HG02798 (cell line): ENCODE measurements at regions not wholly inside any gene's neighbourhood (a gene's known extent, or its start where the extent isn't known, plus 50 kb on each side); places are given as distances from the start of the nearest gene placed in this dataset.
A peak's percentile ranks its signal among the peaks of the same experiment; 100 is the strongest.

ENCODE experiments used
- ATAC-seq: cut with Tn5 transposase; IDR thresholded peaks from one replicate; pipeline ENCODE4 v1.9.1; 2021; ENCODE audit warnings: mild to moderate bottlenecking; ENCODE audit not compliant: unreplicated experiment, poor library complexity

- ATAC-seq = no peak
These were observed 697.0 kb downstream of the IGSF11 start for GRCh38 chr3:118337649-118338048.

DNA sequence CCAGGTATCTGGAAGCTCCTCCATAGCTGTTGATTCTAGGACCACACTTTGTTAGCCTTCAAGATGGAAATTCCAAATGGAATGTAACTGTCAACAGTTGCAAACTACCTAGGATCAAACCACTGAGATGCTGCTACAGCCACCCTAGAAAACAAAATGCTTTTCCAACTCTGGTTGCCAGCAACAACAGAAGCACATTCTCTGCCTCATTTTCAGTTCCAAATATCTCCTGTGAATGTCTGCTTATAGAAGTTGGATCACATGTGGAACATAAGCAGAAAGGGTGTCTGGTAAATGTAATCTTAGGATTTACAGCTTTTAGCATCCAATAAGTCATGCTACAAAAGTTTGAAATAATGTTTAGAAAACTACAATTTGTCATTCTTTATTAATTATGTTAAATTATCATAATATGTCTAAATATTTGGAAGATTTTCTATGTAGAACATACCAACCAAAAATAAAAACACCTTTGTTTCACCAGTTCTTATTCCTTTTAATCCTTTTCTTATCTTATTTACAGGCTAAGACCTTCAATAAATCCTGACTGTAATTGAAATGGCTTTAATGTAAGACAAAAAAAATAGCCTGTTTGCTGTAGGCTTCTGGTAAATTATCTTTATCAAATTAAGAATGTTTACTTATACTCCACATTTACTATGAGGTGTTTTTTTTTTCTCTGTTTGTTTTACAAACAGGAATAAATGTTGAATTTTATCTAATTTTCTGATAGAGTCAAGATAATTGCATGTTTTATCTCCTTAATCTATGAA is 687.1 kb downstream of the IGSF11 start:
- no peak for ATAC-seq

DNA sequence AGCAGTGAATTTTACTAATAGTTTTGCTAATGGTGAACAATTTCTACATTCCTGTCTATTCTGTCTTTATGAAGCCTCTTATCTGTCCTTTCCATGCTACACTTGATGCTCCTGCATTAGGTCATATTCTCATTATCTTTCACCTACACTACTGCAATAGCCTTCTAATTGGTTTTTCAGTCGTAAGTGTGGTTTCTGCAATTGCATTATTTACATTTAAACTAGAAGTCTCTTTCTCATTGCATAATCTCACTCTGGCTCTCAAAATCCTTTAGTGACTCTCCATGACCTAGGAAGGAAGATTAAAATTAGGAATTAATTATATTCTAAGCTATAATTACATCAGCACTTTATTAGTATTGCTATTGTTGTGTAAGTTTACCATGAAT is 686.5 kb downstream of the IGSF11 start:
- no peak for ATAC-seq

GRCh38 chr3:118354556-118354955 is 680.1 kb downstream of the IGSF11 start:
- ATAC-seq = no peak

GRCh38 chr3:118369892-118370491 is 664.7 kb downstream of the IGSF11 start:
- no peak for ATAC-seq

- no peak for ATAC-seq
These were observed 654.1 kb downstream of the IGSF11 start for GRCh38 chr3:118380576-118380975.

GRCh38 chr3:118396491-118396890 is 638.2 kb downstream of the IGSF11 start:
- no peak for ATAC-seq

DNA sequence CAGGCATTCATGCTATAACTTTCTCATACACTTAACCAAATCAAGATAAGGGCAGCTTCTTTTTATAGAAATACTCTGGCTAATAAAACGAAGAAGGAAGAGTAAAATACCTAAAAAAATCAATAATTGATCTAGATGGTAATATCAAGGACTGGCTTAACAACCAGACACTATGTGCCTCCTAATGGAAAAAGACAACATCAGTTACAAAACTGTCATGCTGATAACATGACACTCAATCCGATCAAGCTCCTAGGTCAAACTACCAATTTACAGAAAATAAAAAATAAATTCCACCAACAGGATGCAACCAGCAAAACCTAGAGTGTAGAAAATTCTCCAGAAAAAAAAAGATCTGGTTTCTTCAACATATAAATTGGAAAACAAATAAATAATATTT is 634.6 kb downstream of the IGSF11 start:
- ATAC-seq = no peak

DNA sequence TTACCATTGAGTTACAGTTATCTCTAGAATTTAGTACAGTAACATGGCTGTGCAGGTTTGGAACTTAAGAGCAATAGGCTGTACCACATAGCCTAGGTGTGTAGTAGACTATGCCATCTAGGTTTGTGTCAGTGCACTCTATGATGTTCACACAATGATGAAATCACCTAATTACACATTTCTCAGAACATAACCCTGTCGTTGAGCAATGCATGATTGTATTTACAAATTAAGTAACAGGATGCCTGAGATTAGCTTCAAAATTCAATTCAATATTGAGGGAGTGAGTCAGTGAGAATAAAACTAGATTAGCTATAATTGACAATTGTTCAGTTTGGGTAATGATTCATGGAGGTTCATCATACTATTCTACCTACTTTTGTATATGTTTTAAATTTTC is 633.8 kb downstream of the IGSF11 start:
- no peak for ATAC-seq

DNA sequence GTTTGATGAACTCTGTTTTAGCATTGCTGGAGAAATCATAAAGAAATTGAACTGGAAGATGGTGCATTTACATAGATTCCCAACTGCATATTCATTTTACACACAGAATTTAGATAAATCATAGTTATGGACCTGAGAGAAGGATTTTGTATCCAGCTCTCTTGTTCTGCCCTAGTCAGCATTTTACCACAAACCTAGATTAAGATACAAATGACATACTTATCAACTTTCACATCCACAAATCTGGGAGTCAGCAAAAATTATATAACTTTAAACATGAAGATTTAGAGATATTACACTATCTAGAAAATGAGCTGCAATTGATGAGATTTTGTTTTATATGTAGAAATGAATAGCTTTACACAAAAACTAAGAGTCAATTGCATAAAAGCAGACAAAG is 632.8 kb downstream of the IGSF11 start:
- no peak for ATAC-seq

- no peak for ATAC-seq
These were observed 631.7 kb downstream of the IGSF11 start for GRCh38 chr3:118402971-118403370.

GRCh38 chr3:118406562-118406961 is 628.1 kb downstream of the IGSF11 start:
- ATAC-seq = no peak

GRCh38 chr3:118408431-118408830 is 626.2 kb downstream of the IGSF11 start:
- no peak for ATAC-seq

- peak; percentile 90 for ATAC-seq
These were observed 622.1 kb downstream of the IGSF11 start for GRCh38 chr3:118412503-118412902.

DNA sequence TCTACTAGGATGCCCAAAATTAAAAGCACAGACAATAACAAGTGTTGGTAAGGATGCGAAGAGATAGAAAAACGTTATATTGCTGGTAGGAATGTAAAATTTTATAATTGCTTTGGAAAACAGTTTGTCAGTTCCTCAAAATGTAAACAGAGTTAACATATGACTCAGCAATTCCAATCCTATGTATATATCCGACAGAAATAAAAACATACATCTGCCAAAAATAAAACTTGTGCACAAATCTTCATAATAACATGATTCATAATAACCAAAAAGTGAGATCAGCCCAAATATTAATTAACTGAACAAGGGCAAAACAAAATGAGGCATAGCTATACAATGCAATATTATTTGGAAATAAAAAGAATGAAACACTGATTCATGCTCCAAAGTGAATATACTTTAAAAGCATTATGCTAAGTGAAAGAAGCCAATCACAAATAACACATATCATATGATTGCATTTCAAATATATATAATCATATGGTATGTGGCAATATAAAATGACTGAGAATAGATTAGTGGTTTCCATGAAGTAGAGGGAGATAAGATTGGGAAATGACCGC is 609.3 kb downstream of the IGSF11 start:
- no peak for ATAC-seq

DNA sequence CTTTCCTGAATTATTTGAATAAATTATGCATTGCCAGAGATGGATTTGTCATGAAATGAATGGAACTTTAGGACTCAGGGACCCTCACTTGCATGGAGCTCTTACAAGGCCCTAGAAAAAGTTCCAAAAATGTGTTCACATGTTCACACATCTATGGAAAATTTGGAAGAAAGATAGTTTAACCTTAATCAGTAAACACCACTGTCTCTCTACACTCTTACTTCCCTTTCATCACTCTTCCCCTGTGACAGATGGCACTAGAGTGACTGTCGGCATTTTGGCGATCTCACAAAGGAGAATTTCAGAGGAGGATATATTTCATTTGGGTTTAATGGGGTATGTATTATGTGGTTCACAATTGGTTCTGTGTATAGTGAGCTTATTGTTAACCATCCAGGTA is 600.8 kb downstream of the IGSF11 start:
- no peak for ATAC-seq

GRCh38 chr3:118435851-118436350 is 598.7 kb downstream of the IGSF11 start:
- no peak for ATAC-seq

DNA sequence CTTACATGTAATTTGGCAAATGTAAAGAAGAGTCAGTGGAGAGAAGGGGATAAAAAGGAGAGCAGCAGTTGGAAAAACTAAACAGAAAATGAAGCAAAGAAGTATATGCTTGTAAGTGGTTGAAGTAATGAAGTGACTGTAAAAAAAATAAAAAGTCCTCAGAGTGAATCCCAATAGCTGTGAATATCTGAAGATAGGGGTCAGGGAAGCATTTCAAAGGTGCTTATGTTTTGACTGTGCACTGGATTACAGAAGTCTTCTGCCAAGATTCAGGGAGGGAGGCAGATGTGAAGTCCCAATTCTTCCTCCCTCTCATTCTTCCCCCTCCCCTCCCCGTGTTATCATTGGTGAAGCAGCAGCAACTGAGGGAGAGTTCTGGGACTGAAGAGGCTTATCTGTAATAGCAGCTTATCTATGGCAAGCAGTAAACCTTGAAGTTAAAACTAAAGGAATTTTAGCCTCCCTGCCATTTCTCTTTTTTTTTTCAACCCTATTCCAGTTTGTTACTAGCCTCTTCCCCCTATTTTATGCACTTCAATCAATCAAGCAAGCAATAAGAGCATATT is 597.9 kb downstream of the IGSF11 start:
- ATAC-seq = no peak

GRCh38 chr3:118445036-118445435 is 589.6 kb downstream of the IGSF11 start:
- no peak for ATAC-seq

DNA sequence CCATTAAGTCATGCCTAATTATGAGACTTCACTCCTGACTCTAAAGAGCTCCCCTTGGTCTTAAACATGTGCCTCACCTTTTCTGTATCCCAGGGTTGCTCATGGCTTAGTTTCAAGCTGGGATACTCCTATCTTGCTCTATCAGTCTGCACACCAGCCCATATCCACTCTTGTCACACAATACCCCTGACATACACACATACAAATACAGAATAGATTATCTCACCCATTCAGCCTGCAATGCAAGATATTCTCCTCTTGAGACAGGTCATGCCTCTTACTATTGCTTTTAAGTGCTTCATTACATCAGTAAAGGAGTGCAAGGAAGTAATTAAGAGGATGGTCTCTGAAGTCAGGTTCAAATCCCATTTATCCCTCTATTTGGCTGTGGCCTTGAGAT is 587.3 kb downstream of the IGSF11 start:
- ATAC-seq = no peak

DNA sequence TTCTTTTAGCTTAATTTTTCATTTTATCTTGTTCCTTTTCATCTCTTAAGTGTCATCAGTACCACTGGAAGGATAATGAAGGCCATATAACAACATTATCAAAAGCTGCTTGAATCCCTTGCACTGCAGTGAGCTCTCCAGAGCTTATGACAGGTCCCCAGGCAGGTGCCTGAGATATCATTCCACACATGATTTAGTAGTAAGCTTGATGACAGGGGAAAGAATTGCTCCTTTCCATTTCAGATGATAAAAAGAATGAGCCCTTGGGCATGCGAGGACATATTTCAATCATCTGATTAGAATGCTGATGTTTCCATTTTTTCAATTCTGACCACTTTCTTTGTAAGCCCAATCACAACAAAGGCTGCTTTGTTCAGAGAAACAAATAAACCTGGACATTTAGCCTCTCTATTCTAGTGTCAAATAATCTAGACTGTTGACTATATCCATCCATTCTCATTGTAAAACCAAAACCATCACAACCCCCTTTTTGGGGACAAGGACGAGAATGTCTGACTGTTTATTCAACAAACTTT is 567.8 kb downstream of the IGSF11 start:
- no peak for ATAC-seq
